K562 (cell line): ENCODE measurements at regions not wholly inside any gene's neighbourhood (a gene's known extent, or its start where the extent isn't known, plus 50 kb on each side); places are given as distances from the start of the nearest gene placed in this dataset.

Experiments used
- ARID3A ChIP-seq: IDR thresholded peaks from 2 replicates; pipeline ENCODE4 v1.6.1; 2012; ENCODE audit warnings: low read depth, low read length, improper control_type of control experiment, borderline replicate concordance
- ATF7 ChIP-seq: fragments of 450-650 bp; IDR thresholded peaks from 2 replicates; pipeline ENCODE4 v1.7.1; 2014; ENCODE audit warnings: mild to moderate bottlenecking, moderate library complexity
- BRD4 ChIP-seq: fragments of 200-600 bp; sonication (generic); IDR thresholded peaks from 2 replicates; pipeline ENCODE4 v1.6.1; 2017; ENCODE audit warnings: inconsistent platforms
- CREM ChIP-seq: IDR thresholded peaks from 2 replicates; pipeline ENCODE4 v1.6.1; 2014; ENCODE audit warnings: antibody characterized with exemption, low read depth
- CTBP1 ChIP-seq: fragments of 450-650 bp; IDR thresholded peaks from 2 replicates; pipeline ENCODE4 v1.6.1; 2016; ENCODE audit warnings: borderline replicate concordance
- CXXC5 ChIP-seq: fragments of 250-450 bp; sonication (Bioruptor Pico); IDR thresholded peaks from 2 replicates; pipeline ENCODE4 v1.8.0; 2022; ENCODE audit warnings: inconsistent platforms, mild to moderate bottlenecking, moderate library complexity
- GATAD2B ChIP-seq: fragments of 450-650 bp; IDR thresholded peaks from 2 replicates; pipeline ENCODE4 v1.6.1; 2017; ENCODE audit warnings: mild to moderate bottlenecking, borderline replicate concordance
- KLF16 ChIP-seq: IDR thresholded peaks from 2 replicates; pipeline ENCODE4 v1.6.1; 2016; ENCODE audit warnings: antibody characterized with exemption
- MBD2 ChIP-seq: sonication (generic); IDR thresholded peaks from 2 replicates; pipeline ENCODE4 v1.6.1; 2016; ENCODE audit warnings: low read depth, borderline replicate concordance
- MCM2 ChIP-seq: fragments of 450-650 bp; IDR thresholded peaks from 2 replicates; pipeline ENCODE4 v1.6.1; 2017; ENCODE audit warnings: low read depth, mild to moderate bottlenecking
- MECOM ChIP-seq: fragments of 250-450 bp; sonication (Bioruptor Pico); IDR thresholded peaks from 2 replicates; pipeline ENCODE4 v1.8.0; 2022; ENCODE audit warnings: inconsistent platforms
- MITF ChIP-seq: IDR thresholded peaks from 2 replicates; pipeline ENCODE4 v1.6.1; 2014; ENCODE audit warnings: antibody characterized with exemption
- NCOR1 ChIP-seq: fragments of 450-650 bp; IDR thresholded peaks from 2 replicates; pipeline ENCODE4 v1.6.1; 2016; ENCODE audit warnings: mild to moderate bottlenecking, moderate library complexity
- NFATC3 ChIP-seq: fragments of 450-650 bp; IDR thresholded peaks from 2 replicates; pipeline ENCODE4 v1.6.1; 2017; ENCODE audit warnings: mild to moderate bottlenecking
- PML ChIP-seq: IDR thresholded peaks from 2 replicates; pipeline ENCODE4 v1.6.1; 2012; ENCODE audit warnings: low read length, inconsistent platforms
- PURB ChIP-seq: sonication (generic); formaldehyde crosslinking; IDR thresholded peaks from 2 replicates; pipeline ENCODE4 v1.9.0; 2021; ENCODE audit warnings: low read depth, mild to moderate bottlenecking, missing genetic modification reagents
- RB1 ChIP-seq: fragments of 450-650 bp; IDR thresholded peaks from 2 replicates; pipeline ENCODE4 v1.6.1; 2017; ENCODE audit warnings: low read depth, mild to moderate bottlenecking
- SAFB ChIP-seq: fragments of 200-400 bp; formaldehyde crosslinking; IDR thresholded peaks from 2 replicates; pipeline ENCODE4 v1.6.1; 2017; ENCODE audit warnings: low read depth, low read length, borderline replicate concordance
- SMARCB1 ChIP-seq: IDR thresholded peaks from 2 replicates; pipeline ENCODE4 v1.6.1; 2011; ENCODE audit warnings: improper control_type of control experiment, low read depth; ENCODE audit not compliant: insufficient read length
- STAT6 ChIP-seq: sonication (generic); formaldehyde crosslinking; IDR thresholded peaks from 2 replicates; pipeline ENCODE4 v1.8.1; 2023; ENCODE audit warnings: mild to moderate bottlenecking, missing genetic modification reagents
- TAF15 ChIP-seq: fragments of 200-400 bp; formaldehyde crosslinking; IDR thresholded peaks from 2 replicates; pipeline ENCODE4 v1.6.1; 2017; ENCODE audit warnings: mild to moderate bottlenecking, low read depth, low read length, moderate library complexity
- TCF3 ChIP-seq: sonication (generic); formaldehyde crosslinking; IDR thresholded peaks from 2 replicates; pipeline ENCODE4 v1.4.0; 2020; ENCODE audit warnings: mild to moderate bottlenecking, missing genetic modification reagents
- U2AF2 ChIP-seq: fragments of 200-400 bp; formaldehyde crosslinking; optimal IDR thresholded peaks from 2 replicates; pipeline ENCODE3; 2017; ENCODE audit warnings: low read depth, mild to moderate bottlenecking, low read length
- ZFX ChIP-seq: sonication (generic); formaldehyde crosslinking; IDR thresholded peaks from 2 replicates; pipeline ENCODE4 v1.8.0; 2022; ENCODE audit warnings: mild to moderate bottlenecking, missing genetic modification reagents, moderate library complexity
- ZNF124 ChIP-seq: sonication (generic); formaldehyde crosslinking; IDR thresholded peaks from 2 replicates; pipeline ENCODE4 v1.8.1; 2022; ENCODE audit warnings: missing genetic modification reagents
- ZNF431 ChIP-seq: sonication (generic); formaldehyde crosslinking; IDR thresholded peaks from 2 replicates; pipeline ENCODE4 v1.8.0; 2022; ENCODE audit warnings: mild to moderate bottlenecking, missing genetic modification reagents

DNA sequence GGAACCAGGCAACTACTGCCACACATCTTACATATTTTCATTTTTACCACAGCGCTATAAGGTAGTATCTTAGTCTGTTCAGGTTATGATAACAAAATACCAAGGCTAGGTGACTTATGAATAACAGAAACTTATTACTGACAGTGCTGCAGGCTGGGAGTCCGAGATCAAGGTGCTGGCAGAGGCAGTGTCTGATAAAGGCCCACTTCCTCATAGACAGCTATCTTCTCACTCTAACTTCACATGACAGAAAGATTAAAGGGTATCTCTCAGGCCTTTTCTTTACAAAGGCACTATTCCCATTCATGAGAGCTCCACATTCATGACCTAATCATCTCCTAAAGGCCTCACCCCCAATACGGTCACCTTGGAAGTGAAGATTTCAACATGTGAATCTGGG lies 59.8 kb upstream of the MDM1 start (continued):
- no peak for TF ChIP-seq STAT6 (CRISPR knock-in tag)
- TF ChIP-seq BRD4, result no peak
- 0 out of 2 replicates have a peak, but pooled peaks have one; percentile 17 for TF ChIP-seq CXXC5
- peak; percentile 71 for TF ChIP-seq NCOR1
- TF ChIP-seq ATF7, result peak; percentile 13; the same call in 1 of the 2 replicates
- no peak for TF ChIP-seq U2AF2
- no peak for TF ChIP-seq ZNF431 (CRISPR knock-in tag)
- TF ChIP-seq TAF15, result no peak
- no peak for TF ChIP-seq MCM2
- peak; percentile 50 for TF ChIP-seq SMARCB1
- no peak for TF ChIP-seq RB1
- peak; percentile 25; the same call in 1 of the 2 replicates for TF ChIP-seq MITF
- no peak for TF ChIP-seq GATAD2B
- peak; percentile 83; the same call in 1 of the 2 replicates for TF ChIP-seq KLF16
- TF ChIP-seq CREM, result 0 out of 2 replicates have a peak, but pooled peaks have one; percentile 32
- peak; percentile 7; the same call in 1 of the 2 replicates for TF ChIP-seq ARID3A
- no peak for TF ChIP-seq ZNF124 (CRISPR knock-in tag)
- TF ChIP-seq PML, result peak; percentile 53; the same call in 1 of the 2 replicates
- no peak for TF ChIP-seq PURB (CRISPR knock-in tag)
- TF ChIP-seq TCF3 (CRISPR knock-in tag), result peak; percentile 88
- TF ChIP-seq MBD2, result peak; percentile 23; the same call in 1 of the 2 replicates
- peak; percentile 29; the same call in 1 of the 2 replicates for TF ChIP-seq MECOM (CRISPR knock-in tag)
- TF ChIP-seq ZFX (CRISPR knock-in tag), result peak; percentile 21; the same call in 1 of the 2 replicates
- no peak for TF ChIP-seq NFATC3
- peak; percentile 47; the same call in 1 of the 2 replicates for TF ChIP-seq CTBP1
- TF ChIP-seq SAFB, result no peak
